ENCODE measurements at regions not wholly inside any gene's neighbourhood (a gene's known extent, or its start where the extent isn't known, plus 50 kb on each side); places are given as distances from the start of the nearest gene placed in this dataset.

DNA sequence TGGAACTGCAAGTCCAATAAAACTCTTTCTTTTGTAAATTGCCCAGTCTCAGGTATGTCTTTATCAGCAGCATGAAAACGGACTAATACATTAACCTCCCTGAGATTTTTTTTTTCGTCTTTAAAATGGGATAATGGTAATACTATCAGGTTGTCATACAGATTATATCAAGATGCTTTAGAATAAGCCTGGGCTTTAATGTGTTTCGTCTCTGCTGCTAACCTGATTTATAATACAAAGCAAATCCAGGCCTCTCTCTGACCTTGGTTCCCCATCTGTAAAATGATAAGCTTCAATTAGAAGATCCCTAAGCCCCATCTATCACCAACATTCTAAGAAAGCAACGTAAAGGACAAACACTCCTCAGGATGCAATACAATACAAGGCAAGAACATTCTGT lies 283.5 kb downstream of the LRATD1 start:
- DNase-seq = no peak

GRCh38 chr2:14923820-14924580 lies 291.5 kb downstream of the LRATD1 start:
- no peak for DNase-seq

- DNase-seq = no peak
Measured at GRCh38 chr2:14925471-14925870, 293.0 kb downstream of the LRATD1 start.

- DNase-seq = no peak
Measured at GRCh38 chr2:14927021-14927564, 294.6 kb downstream of the LRATD1 start.

- DNase-seq = no peak
Measured at GRCh38 chr2:14928056-14928455, 295.5 kb downstream of the LRATD1 start.

DNA sequence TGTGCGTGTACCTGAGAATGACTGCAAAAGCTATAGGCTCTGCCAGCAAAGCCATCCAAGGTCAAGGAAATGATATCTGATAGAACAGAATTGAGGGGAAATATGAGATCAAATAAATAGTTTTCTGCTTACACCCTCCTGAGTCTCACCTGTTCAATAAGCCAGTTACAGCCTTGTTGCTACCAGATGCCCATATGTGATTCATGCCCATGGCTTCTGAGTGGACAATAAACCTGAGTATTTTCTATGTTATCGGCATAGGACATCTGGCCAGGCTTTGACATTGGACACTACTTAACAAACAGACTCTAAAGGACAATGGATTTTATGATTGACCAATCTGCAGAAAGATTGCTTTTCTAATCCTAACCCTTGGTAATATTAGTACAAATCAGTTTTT lies 297.9 kb downstream of the LRATD1 start:
- DNase-seq = no peak

DNA sequence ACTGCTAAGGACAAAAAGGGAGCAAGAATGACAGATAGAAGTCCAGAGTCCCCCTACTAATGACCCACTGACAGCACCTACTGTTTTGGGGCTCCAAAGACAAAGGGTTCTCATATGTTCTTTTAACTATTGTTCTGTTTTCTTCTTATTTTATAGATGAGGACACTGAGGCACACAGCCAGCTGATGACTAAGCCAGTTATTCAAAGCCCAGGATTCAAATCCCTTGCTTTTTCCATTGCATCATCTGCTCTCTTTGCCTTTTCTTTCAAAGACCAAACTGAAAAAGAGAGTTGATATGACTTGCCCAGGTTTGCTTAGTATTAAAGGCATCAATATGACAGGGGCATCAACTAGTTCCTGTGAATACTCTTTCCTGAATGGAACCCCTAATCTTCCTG lies 299.8 kb downstream of the LRATD1 start:
- DNase-seq = no peak

GRCh38 chr2:14933753-14934152 lies 301.2 kb downstream of the LRATD1 start:
- DNase-seq = no peak

GRCh38 chr2:14936426-14936825 lies 303.9 kb downstream of the LRATD1 start:
- DNase-seq = no peak

DNA sequence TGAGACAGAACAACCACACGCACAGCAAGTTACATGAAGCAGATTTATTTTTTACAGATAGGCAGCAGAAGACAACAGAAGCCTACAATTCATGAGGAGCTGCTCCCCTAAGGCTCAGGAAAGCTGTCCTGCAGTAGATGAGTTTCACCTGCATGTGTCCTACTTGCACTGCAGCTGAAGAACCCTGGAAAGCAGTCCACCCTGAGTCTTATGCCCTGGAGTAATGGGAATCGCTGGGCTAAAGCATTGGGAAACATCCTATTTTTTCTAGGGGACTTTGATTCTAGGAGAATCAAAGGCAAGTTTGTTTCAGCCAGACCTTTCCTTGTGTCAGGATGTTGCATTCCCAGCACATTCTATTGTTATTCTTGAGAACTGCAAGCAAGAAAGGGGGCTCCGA lies 304.8 kb downstream of the LRATD1 start:
- DNase-seq = no peak

GRCh38 chr2:14941151-14941631 lies 308.7 kb downstream of the LRATD1 start:
- DNase-seq = peak; percentile 46

DNA sequence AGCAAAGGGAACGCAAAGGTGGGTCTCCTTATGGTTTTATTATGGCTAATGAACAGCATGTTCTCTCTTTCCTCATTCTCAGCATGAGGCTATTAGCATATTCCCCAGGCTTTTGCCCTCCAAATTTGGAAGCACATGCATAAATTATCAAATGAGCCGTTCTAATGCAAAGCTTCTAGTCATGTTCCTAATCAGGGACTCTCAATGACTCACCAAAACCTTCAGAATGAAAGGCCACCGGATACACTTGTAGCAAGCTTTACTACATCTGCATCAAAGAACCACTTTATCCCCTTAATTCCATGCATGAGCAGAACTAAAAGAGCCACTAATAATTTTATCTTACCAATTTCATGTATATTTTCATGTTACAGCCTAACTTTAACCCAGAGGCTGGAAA lies 310.5 kb downstream of the LRATD1 start:
- peak; percentile 17 for DNase-seq

GRCh38 chr2:14944562-14945346 lies 312.2 kb downstream of the LRATD1 start:
- DNase-seq = peak; percentile 27

- DNase-seq = no peak
Measured at GRCh38 chr2:14951569-14952285, 319.2 kb downstream of the LRATD1 start.

DNA sequence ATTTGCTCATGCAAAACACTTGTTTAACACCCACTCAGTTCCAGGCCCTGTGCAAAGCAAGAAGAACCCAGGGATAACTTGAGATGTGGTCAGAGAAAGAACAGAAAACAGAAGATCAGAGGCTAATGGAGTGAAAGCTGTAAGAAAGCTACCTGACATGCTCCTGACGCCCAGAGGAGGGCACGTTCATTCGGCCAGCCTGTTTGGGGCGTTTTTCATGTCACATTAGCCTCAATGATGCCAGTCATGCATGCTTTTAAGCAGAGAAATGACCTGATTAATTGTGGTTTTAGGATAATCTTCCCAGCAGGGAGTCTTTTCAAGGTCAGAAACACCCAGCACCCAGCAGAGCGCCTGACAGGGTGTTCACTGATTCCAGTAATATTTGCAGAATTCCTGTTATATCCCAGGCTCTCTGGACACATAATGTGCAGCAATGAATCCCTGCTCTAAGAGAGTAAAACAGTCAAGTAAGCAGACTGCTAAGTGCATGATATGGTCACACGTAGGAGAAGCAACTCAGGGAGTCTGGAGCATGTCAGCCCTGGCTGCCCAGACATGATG lies 320.0 kb downstream of the LRATD1 start:
- DNase-seq = no peak

DNA sequence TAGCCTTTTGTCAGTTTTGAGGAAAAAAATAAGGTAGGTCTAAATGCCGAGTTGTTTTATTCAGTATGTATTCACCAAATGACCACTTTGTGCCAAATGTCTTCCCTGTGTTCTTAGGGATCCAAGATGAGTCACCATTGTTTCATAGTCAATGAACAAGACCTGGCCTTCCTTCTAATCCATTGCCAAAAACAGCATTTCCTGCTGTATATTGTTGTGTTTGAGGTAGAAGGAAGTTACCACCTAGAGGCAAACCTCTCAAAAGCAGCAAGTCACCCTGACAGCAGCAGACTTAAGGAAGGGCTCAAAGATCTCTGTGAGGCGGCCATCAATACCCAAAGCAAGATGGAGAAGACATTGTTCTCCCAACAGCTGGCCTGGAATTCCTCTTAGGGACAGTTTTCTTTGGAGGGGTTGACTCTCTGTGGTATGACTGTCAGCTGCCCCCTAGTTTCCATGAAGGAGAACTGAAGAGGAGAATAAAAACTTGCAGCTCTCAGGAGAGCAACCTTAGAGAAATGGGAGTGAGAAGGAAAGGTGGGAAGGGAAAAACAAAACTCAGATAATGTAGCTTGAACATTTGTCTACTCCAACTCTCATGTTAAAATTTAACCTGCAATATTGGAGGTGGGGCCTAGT lies 328.3 kb downstream of the LRATD1 start:
- DNase-seq = no peak

- no peak for DNase-seq
Measured at GRCh38 chr2:14967729-14968128, 335.2 kb downstream of the LRATD1 start.

DNA sequence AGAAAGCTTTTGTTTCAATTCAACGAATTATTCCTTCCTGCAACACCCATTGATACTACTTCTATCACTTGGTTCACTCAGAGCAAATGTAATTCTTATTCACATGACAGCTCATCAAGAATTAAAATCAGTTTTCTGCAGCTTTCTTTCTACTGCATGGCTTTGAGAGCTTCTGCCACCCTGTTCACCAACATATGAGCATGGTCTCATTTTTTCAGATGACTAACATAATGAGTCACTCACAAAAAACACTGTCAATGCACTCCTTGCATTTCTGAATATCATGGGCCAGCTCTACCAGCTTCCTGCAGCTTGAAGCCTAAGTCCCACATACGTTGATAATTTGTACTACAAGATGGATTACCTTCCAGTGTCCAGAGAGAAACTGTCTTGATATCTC lies 342.9 kb downstream of the LRATD1 start:
- DNase-seq = peak; percentile 50

DNA sequence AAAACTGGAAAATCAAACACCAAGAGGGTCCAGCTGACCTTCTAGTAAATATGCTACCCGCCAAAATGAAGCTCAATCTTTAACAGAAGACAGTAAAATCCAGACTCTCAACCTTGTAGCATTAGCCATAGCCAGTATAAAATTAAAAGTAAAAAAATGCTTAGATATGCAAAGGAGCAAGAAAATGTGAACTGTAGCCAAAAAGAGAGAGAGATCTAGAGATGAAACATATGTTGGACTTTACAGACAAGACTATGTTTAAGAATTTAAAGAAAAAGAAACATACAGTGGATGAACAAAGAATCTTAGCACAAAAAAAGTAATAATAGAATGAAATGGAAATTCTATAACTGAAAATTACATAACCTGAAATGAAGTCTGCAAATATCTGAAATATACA lies 344.5 kb downstream of the LRATD1 start:
- no peak for DNase-seq

DNA sequence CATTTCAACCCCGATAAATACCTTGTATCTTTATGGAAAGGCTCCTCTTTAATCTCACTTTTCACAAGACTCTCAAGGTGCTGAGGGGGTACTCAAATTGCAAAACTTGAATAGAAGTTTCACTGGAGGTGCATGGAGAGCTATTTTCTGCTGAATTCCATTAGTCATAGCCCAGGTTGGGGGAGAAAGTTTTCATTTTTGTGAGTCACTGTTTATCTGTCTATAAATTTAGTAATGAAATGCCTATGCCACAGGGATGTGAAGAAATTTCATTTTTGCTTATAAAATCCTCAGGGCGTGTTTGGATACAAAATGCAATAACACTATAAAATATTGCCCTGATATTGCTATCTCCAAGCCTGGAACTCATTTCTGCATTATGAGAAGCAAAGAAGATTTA lies 346.3 kb downstream of the LRATD1 start:
- peak; percentile 23 for DNase-seq

DNA sequence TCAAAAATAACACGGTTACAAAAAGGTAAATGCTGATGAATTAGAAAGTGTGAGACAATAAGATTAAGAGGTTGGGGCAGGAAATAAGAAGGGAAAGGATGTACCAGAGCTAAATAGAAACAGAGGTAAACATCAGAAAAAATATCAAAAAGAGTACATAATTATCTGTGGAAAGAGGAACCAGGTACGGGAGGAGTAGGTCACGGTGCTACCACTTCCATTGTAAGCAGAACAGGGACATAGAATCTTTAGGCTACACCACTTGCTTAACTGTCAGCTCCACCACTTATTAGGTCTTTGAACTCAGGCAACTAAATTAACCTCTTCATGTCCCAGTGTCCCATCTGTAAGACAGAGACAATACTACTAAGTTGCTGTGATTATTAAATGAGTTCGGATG lies 350.3 kb downstream of the LRATD1 start:
- no peak for DNase-seq

GRCh38 chr2:14988600-14988999 lies 356.1 kb downstream of the LRATD1 start:
- no peak for DNase-seq
